ENCODE measurements at regions not wholly inside any gene's neighbourhood (a gene's known extent, or its start where the extent isn't known, plus 50 kb on each side); places are given as distances from the start of the nearest gene placed in this dataset.

GRCh38 chr3:26312816-26313215 lies 309.8 kb upstream of the LRRC3B start:
- TF ChIP-seq CTCF (IDR thresholded peaks at IDR 0.05; ENCODE audit: borderline replicate concordance, extremely low read depth, low read length, poor library complexity, severe bottlenecking) (no peak), EZH2 (IDR thresholded peaks at IDR 0.05; ENCODE audit: borderline replicate concordance, low read depth, low read length, severe bottlenecking) (no peak)

All from DND-41 (cell line).